Keratinocyte (primary cell): ENCODE measurements at regions not wholly inside any gene's neighbourhood (a gene's known extent, or its start where the extent isn't known, plus 50 kb on each side); places are given as distances from the start of the nearest gene placed in this dataset.
A peak's percentile ranks its signal among the peaks of the same experiment; 100 is the strongest.

Experiments used
- DNase-seq: peaks from one replicate; pipeline ENCODE4 v3.0.0-alpha.2; 2011; ENCODE audit warnings: low read depth, missing footprints, low spot score
- FAIRE-seq: peaks from 2 replicates; lab custom pipeline; 2011; peaks lifted over from hg19 to GRCh38; lab: Jason Lieb, UNC
- H2AFZ ChIP-seq: 2 replicates; pipeline ENCODE4 v1.6.0; 2012; ENCODE audit warnings: low read length, control low read depth, inconsistent platforms; ENCODE audit not compliant: control insufficient read depth
- H3K27ac ChIP-seq: 2 replicates; pipeline ENCODE4 v1.5.1; 2011; ENCODE audit warnings: low read length; ENCODE audit not compliant: control insufficient read depth, insufficient read depth
- H3K27me3 ChIP-seq: 3 replicates; pipeline ENCODE4 v1.6.0; 2011; ENCODE audit warnings: low read length; ENCODE audit not compliant: control insufficient read depth, insufficient read depth; ENCODE audit errors: extremely low read depth
- H3K36me3 ChIP-seq, 2 experiments: 2 replicates in 1 of 2; 3 replicates in 1 of 2; pipeline ENCODE4 v1.5.1; 2011; ENCODE audit warnings: low read length in 2 of 2, mild to moderate bottlenecking in 1 of 2; ENCODE audit not compliant: control insufficient read depth in 2 of 2, insufficient read depth in 2 of 2; ENCODE audit errors: extremely low read depth in 1 of 2
- H3K4me1 ChIP-seq: 3 replicates; pipeline ENCODE4 v1.5.1; 2011; ENCODE audit warnings: low read length; ENCODE audit not compliant: control insufficient read depth, insufficient read depth; ENCODE audit errors: extremely low read depth
- H3K4me2 ChIP-seq: 3 replicates; pipeline ENCODE4 v1.6.0; 2011; ENCODE audit warnings: low read depth, low read length; ENCODE audit not compliant: control insufficient read depth, insufficient read depth; ENCODE audit errors: extremely low read depth
- H3K4me3 ChIP-seq, 3 experiments: fragments of 200-600 bp in 1 of 3; sonication (generic) in 1 of 3; 2 replicates in 2 of 3; 3 replicates in 1 of 3; pipeline ENCODE4 v1.5.1; 2011 to 2016; ENCODE audit warnings: low read length in 3 of 3, mild to moderate bottlenecking in 3 of 3, control low read depth in 2 of 3, inconsistent platforms in 1 of 3, low read depth in 1 of 3, mixed read lengths in 1 of 3, mixed run types in 1 of 3, moderate library complexity in 1 of 3; ENCODE audit not compliant: control insufficient read depth in 2 of 3, insufficient read depth in 2 of 3; ENCODE audit errors: extremely low read depth in 1 of 3
- H3K79me2 ChIP-seq: 2 replicates; pipeline ENCODE4 v1.6.0; 2012; ENCODE audit warnings: low read length; ENCODE audit not compliant: control insufficient read depth, insufficient read depth
- H3K9ac ChIP-seq: 3 replicates; pipeline ENCODE4 v1.6.0; 2011; ENCODE audit warnings: low read length; ENCODE audit not compliant: control insufficient read depth, insufficient read depth; ENCODE audit errors: extremely low read depth
- H3K9me1 ChIP-seq: 3 replicates; pipeline ENCODE4 v1.6.0; 2011; ENCODE audit warnings: low read length; ENCODE audit not compliant: control insufficient read depth, insufficient read depth; ENCODE audit errors: extremely low read depth
- H3K9me3 ChIP-seq: 2 replicates; pipeline ENCODE4 v1.5.1; 2012; ENCODE audit warnings: low read depth, low read length; ENCODE audit not compliant: control insufficient read depth
- H4K20me1 ChIP-seq: 3 replicates; pipeline ENCODE4 v1.6.0; 2011; ENCODE audit warnings: low read length; ENCODE audit not compliant: control insufficient read depth, insufficient read depth; ENCODE audit errors: extremely low read depth
- CTCF ChIP-seq, 3 experiments: IDR thresholded peaks in 1 of 3; conservative IDR thresholded peaks in 1 of 3; optimal IDR thresholded peaks in 1 of 3; 2 replicates in 2 of 3; 3 replicates in 1 of 3; pipeline versions ENCODE3 to v1.5.1; 2011; ENCODE audit warnings: low read length in 3 of 3, mild to moderate bottlenecking in 3 of 3, moderate library complexity in 2 of 3, control low read depth in 1 of 3, inconsistent platforms in 1 of 3; ENCODE audit not compliant: insufficient read depth in 2 of 3; ENCODE audit errors: extremely low read depth in 1 of 3
- EZH2 ChIP-seq: IDR thresholded peaks from one replicate; pipeline ENCODE4 v1.6.1; 2012; ENCODE audit warnings: inconsistent platforms, mild to moderate bottlenecking, low read length, moderate library complexity
- dilution Hi-C: fragments of 300-500 bp; cut with MboI; formaldehyde crosslinking; loops from one replicate; pipeline ENCODE4 v1.7.0; 2020; ENCODE audit warnings: low sequenced_read_pairs; ENCODE audit not compliant: extremely low pct_ligation_motif_present

GRCh38 chr6:113451049-113451448 lies 406.1 kb upstream of the MARCKS start:
- no peak overlapping the region for H3K4me3 ChIP-seq
- H3K4me1 ChIP-seq: peaks cover 39% of the 10 kb centered on the region
- H3K79me2 ChIP-seq: no peaks in the 10 kb centered on the region
- DNase-seq: no peak
- no peaks in the 10 kb centered on the region for H3K9me1 ChIP-seq
- H3K9me3 ChIP-seq: no peaks in the 10 kb centered on the region
- dilution Hi-C loops: no loop called here
- peak overlapping the region; percentile 9 for H3K27ac ChIP-seq
- no peaks in the 10 kb centered on the region for H3K36me3 ChIP-seq
- no peaks in the 10 kb centered on the region for H4K20me1 ChIP-seq
- H2AFZ ChIP-seq: peak overlapping the region; percentile 28
- FAIRE-seq: no peak
- no peaks in the 10 kb centered on the region for H3K27me3 ChIP-seq
- TF ChIP-seq EZH2 (no peak), CTCF (optimal IDR thresholded peaks at IDR 0.05 in 1 of 3, IDR thresholded peaks at IDR 0.05 in 1 of 3, conservative IDR thresholded peaks at IDR 0.05 in 1 of 3; ENCODE audit: extremely low read depth in 1 of 3, insufficient read depth in 2 of 3, low read length in 3 of 3) (no peak)
- H3K9ac ChIP-seq: no peak overlapping the region
- no peak overlapping the region for H3K4me2 ChIP-seq

- dilution Hi-C loops: no loop called here
- TF ChIP-seq CTCF (optimal IDR thresholded peaks at IDR 0.05 in 1 of 3, IDR thresholded peaks at IDR 0.05 in 1 of 3, conservative IDR thresholded peaks at IDR 0.05 in 1 of 3; ENCODE audit: extremely low read depth in 1 of 3, insufficient read depth in 2 of 3, low read length in 3 of 3) (no peak), EZH2 (no peak)
- H3K9ac ChIP-seq: no peak overlapping the region
- DNase-seq (no peak), FAIRE-seq (no peak)
- no peaks in the 10 kb centered on the region for H3K9me1 ChIP-seq
- no peaks in the 10 kb centered on the region for H3K9me3 ChIP-seq
- no peaks in the 10 kb centered on the region for H4K20me1 ChIP-seq
- no peak overlapping the region for H3K27ac ChIP-seq
- H3K36me3 ChIP-seq: no peaks in the 10 kb centered on the region
- no peak overlapping the region for H3K4me3 ChIP-seq
- peaks cover 9% of the 10 kb centered on the region for H3K4me1 ChIP-seq
- no peaks in the 10 kb centered on the region for H3K27me3 ChIP-seq
- no peak overlapping the region for H3K4me2 ChIP-seq
- H3K79me2 ChIP-seq: no peaks in the 10 kb centered on the region
- no peak overlapping the region for H2AFZ ChIP-seq
These were observed 399.9 kb upstream of the MARCKS start for GRCh38 chr6:113457198-113457597.
